Heart right ventricle (tissue), 16 donors: ENCODE measurements at regions not wholly inside any gene's neighbourhood (a gene's known extent, or its start where the extent isn't known, plus 50 kb on each side); places are given as distances from the start of the nearest gene placed in this dataset.

ENCODE experiments used
- ATAC-seq, 8 donors: fragments of 200-7000 bp; cut with Tn5 transposase; one replicate each; pipeline ENCODE4 v1.9.1; 2020; ENCODE audit warnings: mild to moderate bottlenecking in 8 of 8, moderate library complexity in 8 of 8, moderate number of reproducible peaks in 1 of 8
- DNase-seq, 2 donors: peaks; one replicate each; pipeline ENCODE4 v3.0.0-alpha.2; 2020
- H3K27ac ChIP-seq, 10 donors: fragments of 200-600 bp; sonication (generic) in 2 of 10; one replicate each; pipeline versions ENCODE4 v1.5.0 to v1.8.0; 2020 to 2022; ENCODE audit warnings: mild to moderate bottlenecking in 3 of 10
- H3K27me3 ChIP-seq, 7 donors: fragments of 200-600 bp; one replicate each; pipeline ENCODE4 v1.8.0; 2021 to 2022; ENCODE audit warnings: mild to moderate bottlenecking in 2 of 7
- H3K36me3 ChIP-seq, 9 donors: fragments of 200-600 bp; sonication (generic) in 1 of 9; one replicate each; pipeline versions ENCODE4 v1.5.0 to v1.8.0; 2020 to 2022; ENCODE audit warnings: mild to moderate bottlenecking in 2 of 9
- H3K4me1 ChIP-seq, 9 donors: fragments of 200-600 bp; sonication (generic) in 1 of 9; one replicate each; pipeline versions ENCODE4 v1.5.0 to v1.8.0; 2020 to 2022; ENCODE audit warnings: mild to moderate bottlenecking in 4 of 9
- H3K4me3 ChIP-seq, 10 donors: fragments of 200-600 bp; sonication (generic) in 2 of 10; one replicate each; pipeline versions ENCODE4 v1.5.0 to v1.8.0; 2020 to 2022; ENCODE audit warnings: mild to moderate bottlenecking in 7 of 10, moderate library complexity in 2 of 10
- H3K9me3 ChIP-seq, 11 donors: fragments of 200-600 bp in 10 of 11; sonication (generic) in 2 of 11; one replicate each; pipeline versions ENCODE4 v1.5.0 to v1.8.0; 2013 to 2022; ENCODE audit warnings: mild to moderate bottlenecking in 2 of 11, control low read depth in 1 of 11, moderate library complexity in 1 of 11
- CTCF ChIP-seq, 9 donors: fragments of 200-600 bp; sonication (generic) in 2 of 9; IDR thresholded peaks; one replicate each; pipeline versions ENCODE4 v1.5.0 to v1.8.0; 2021 to 2022; ENCODE audit warnings: antibody characterized with exemption in 9 of 9, mild to moderate bottlenecking in 5 of 9, moderate library complexity in 1 of 9
- WGBS, 2 donors: extraction: QIAGEN DNeasy Blood & Tissue Kit; methylation state at CpG; one replicate each; pipeline ENCODE4 v1.1.7; 2013; ENCODE audit warnings: inconsistent platforms in 1 of 2; 5-methylcytosine and 5-hydroxymethylcytosine counted together
- intact Hi-C, 10 donors: fragments of 100-400 bp; cut with DNase I; formaldehyde crosslinking; loops; one replicate each; pipeline versions ENCODE4 v1.11.1 to v1.14.2; 2022
- donor health status: Arrhythmogenic right ventricular cardiomyopathy.
- donor health status: ischemic (EF 13 %, LVEDD 7.1; RV severe dilation, severe dysfunction).
- donor health status: healthy with polysubstance abuse.
- donor health status: DM: no; HTN: yes; CAD: no.
- donor health status: DM: no; HTN: no; CAD: no.
- donor health status: ischemic (EF 25% LVEDD 6.9; RV normal size, moderate dysfunction).
- donor health status: ischemic (EF 25% LVEDD 5.7; RV mildly dilated, moderate dysfunction).
- donor health status: healthy.
- donor health status: DM: yes; HTN: yes; CAD: no.
- donor health status: Ischemic cardiomyopathy.
- donor health status: ischemic (EF 35%, LVEDD 5.7; RV mildly dilated, moderate dysfunction).
- donor health status: nonischemic (EF 11% LVEDD 7.7; RV severe dilation, severe dysfunction).
- donor health status: DM: yes; HTN: yes; CAD: no.
- donor health status: PGD.
- donor health status: ischemic (EF 29% LVEDD 5.4; RV normal size, mild dysfunction).
- donor health status: nonischemic (EF 23%, LVEDD 6.1; RV moderate dilation, normal function).

GRCh38 chr3:40846451-40846850 is 321.7 kb downstream of the ZNF621 start:
- DNase-seq = no peak
- intact Hi-C loops = loop anchor here in 4 of 10 donors (5.0 to 10.0 kb wide), 3 partner anchors 262 to 351 kb away; partner anchors contain the start of gene CTNNB1 (in 2 of the 4)

GRCh38 chr3:40847551-40847992 is 322.8 kb downstream of the ZNF621 start:
- Histone ChIP-seq H3K4me1 (peaks cover 0 to 28% (median 10%) of the 10 kb centered on the region in 9 donors), H3K27me3 (no peaks in the 10 kb centered on the region), H3K27ac (no peak overlapping the region), H3K9me3 (peaks cover 0 to 14% (median 0%) of the 10 kb centered on the region in 11 donors), H3K4me3 (no peak overlapping the region), H3K36me3 (no peaks in the 10 kb centered on the region)
- DNase-seq = peak in 1 of 2 donors; percentile 38
- intact Hi-C loops = loop anchor here in 4 of 10 donors (5.0 to 10.0 kb wide), 3 partner anchors 263 to 350 kb away; partner anchors contain the start of gene CTNNB1 (in 2 of the 4)
- 25 to 37% methylated on average over 6 of the region's 6 CpGs for whole genome bisulfite sequencing, 2 donors
- peak in 7 of 9 donors; percentile 27 to 64 (median 36) for TF ChIP-seq CTCF (IDR thresholded peaks at IDR 0.05)
- ATAC-seq = peak; percentile 74 to 93 (median 89)

More at GRCh38 chr3:40846451-40846850, 321.7 kb downstream of the ZNF621 start:
- no peak for TF ChIP-seq CTCF (IDR thresholded peaks at IDR 0.05)
- ATAC-seq = peak; percentile 31 to 85 (median 64)
- WGBS, 2 donors = 54 to 58% methylated on average over 1 of the region's 1 CpG
- H3K27me3 ChIP-seq = no peaks in the 10 kb centered on the region
- no peak overlapping the region for H3K27ac ChIP-seq
- H3K36me3 ChIP-seq = no peaks in the 10 kb centered on the region
- peaks cover 0 to 28% (median 10%) of the 10 kb centered on the region in 9 donors for H3K4me1 ChIP-seq
- H3K4me3 ChIP-seq = no peak overlapping the region
- H3K9me3 ChIP-seq = peaks cover 0 to 14% (median 0%) of the 10 kb centered on the region in 11 donors

GRCh38 chr3:40848421-40848820 is 323.7 kb downstream of the ZNF621 start:
- Histone ChIP-seq H3K4me3 (no peak overlapping the region), H3K27ac (no peak overlapping the region), H3K27me3 (no peaks in the 10 kb centered on the region), H3K9me3 (peaks cover 0 to 14% (median 0%) of the 10 kb centered on the region in 11 donors), H3K36me3 (no peaks in the 10 kb centered on the region), H3K4me1 (peaks cover 0 to 22% (median 9%) of the 10 kb centered on the region in 9 donors)
- 77 to 81% methylated on average over 2 of the region's 2 CpGs for WGBS, 2 donors
- no peak for TF ChIP-seq CTCF (IDR thresholded peaks at IDR 0.05)
- intact Hi-C loops = loop anchor here in 4 of 10 donors (5.0 to 10.0 kb wide), 3 partner anchors 264 to 349 kb away; partner anchors contain the start of gene CTNNB1 (in 2 of the 4)
- ATAC-seq (no peak), DNase-seq (no peak)

- no peak overlapping the region for H3K27ac ChIP-seq
- peaks cover 0 to 4% (median 0%) of the 10 kb centered on the region in 11 donors for H3K9me3 ChIP-seq
- H3K4me1 ChIP-seq = peaks cover 0 to 22% (median 4%) of the 10 kb centered on the region in 9 donors
- no peaks in the 10 kb centered on the region for H3K36me3 ChIP-seq
- TF ChIP-seq CTCF (IDR thresholded peaks at IDR 0.05) = no peak
- DNase-seq (no peak), ATAC-seq (no peak)
- no peak overlapping the region for H3K4me3 ChIP-seq
- no peaks in the 10 kb centered on the region for H3K27me3 ChIP-seq
- intact Hi-C loops = loop anchor here in 1 of 10 donors (10.0 kb wide), 1 partner anchor 114 kb away; no protein-coding TSS in a partner anchor
- WGBS, 2 donors = 41 to 53% methylated on average over 4 of the region's 4 CpGs
Observed at GRCh38 chr3:40850861-40851260, 326.1 kb downstream of the ZNF621 start.
